ENCODE measurements at regions not wholly inside any gene's neighbourhood (a gene's known extent, or its start where the extent isn't known, plus 50 kb on each side); places are given as distances from the start of the nearest gene placed in this dataset.

- TF ChIP-seq, protein P1, sequence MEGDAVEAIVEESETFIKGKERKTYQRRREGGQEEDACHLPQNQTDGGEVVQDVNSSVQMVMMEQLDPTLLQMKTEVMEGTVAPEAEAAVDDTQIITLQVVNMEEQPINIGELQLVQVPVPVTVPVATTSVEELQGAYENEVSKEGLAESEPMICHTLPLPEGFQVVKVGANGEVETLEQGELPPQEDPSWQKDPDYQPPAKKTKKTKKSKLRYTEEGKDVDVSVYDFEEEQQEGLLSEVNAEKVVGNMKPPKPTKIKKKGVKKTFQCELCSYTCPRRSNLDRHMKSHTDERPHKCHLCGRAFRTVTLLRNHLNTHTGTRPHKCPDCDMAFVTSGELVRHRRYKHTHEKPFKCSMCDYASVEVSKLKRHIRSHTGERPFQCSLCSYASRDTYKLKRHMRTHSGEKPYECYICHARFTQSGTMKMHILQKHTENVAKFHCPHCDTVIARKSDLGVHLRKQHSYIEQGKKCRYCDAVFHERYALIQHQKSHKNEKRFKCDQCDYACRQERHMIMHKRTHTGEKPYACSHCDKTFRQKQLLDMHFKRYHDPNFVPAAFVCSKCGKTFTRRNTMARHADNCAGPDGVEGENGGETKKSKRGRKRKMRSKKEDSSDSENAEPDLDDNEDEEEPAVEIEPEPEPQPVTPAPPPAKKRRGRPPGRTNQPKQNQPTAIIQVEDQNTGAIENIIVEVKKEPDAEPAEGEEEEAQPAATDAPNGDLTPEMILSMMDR (IDR thresholded peaks at IDR 0.05; ENCODE audit: low read length): no peak
- no peak for TF ChIP-seq EZH2 (IDR thresholded peaks at IDR 0.05; ENCODE audit: borderline replicate concordance, low read length)
These were observed 174.5 kb upstream of the TSC22D1 start for GRCh38 chr13:44750630-44751029.

All from OCI-LY1 (cell line).